ENCODE measurements at regions not wholly inside any gene's neighbourhood (a gene's known extent, or its start where the extent isn't known, plus 50 kb on each side); places are given as distances from the start of the nearest gene placed in this dataset.

DNA sequence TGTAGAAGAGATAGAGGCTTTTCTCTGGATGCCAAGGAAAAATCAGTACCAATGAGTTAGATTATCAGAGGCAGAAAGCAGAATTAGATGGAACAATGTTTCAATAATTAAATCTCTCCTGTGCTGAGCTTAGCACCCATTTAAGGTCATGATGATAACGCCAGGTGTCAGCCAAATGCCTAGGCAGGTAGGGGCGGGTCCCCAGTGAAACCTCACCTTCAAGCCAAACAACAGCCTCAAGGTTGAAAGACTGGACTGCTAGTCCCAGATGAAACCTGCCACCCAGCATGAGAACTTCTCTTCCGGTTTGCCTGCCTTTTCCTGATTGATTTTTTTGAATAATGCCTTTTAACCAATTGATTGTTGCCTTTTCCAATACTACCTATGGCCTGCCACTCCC is 363.0 kb downstream of the PLOD2 start:
- no peak overlapping the region for H3K4me3 ChIP-seq (ENCODE audit: insufficient read depth, low read length)
- H3K9me3 ChIP-seq (ENCODE audit: low read depth, low read length): no peaks in the 10 kb centered on the region
- H3K4me1 ChIP-seq (ENCODE audit: insufficient read depth, low read length): no peaks in the 10 kb centered on the region
- TF ChIP-seq, protein P1, sequence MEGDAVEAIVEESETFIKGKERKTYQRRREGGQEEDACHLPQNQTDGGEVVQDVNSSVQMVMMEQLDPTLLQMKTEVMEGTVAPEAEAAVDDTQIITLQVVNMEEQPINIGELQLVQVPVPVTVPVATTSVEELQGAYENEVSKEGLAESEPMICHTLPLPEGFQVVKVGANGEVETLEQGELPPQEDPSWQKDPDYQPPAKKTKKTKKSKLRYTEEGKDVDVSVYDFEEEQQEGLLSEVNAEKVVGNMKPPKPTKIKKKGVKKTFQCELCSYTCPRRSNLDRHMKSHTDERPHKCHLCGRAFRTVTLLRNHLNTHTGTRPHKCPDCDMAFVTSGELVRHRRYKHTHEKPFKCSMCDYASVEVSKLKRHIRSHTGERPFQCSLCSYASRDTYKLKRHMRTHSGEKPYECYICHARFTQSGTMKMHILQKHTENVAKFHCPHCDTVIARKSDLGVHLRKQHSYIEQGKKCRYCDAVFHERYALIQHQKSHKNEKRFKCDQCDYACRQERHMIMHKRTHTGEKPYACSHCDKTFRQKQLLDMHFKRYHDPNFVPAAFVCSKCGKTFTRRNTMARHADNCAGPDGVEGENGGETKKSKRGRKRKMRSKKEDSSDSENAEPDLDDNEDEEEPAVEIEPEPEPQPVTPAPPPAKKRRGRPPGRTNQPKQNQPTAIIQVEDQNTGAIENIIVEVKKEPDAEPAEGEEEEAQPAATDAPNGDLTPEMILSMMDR (IDR thresholded peaks at IDR 0.05; ENCODE audit: extremely low read depth, low read depth, low read length): no peak
- no peaks in the 10 kb centered on the region for H3K79me2 ChIP-seq (ENCODE audit: insufficient read depth, low read length)
- H3K36me3 ChIP-seq (ENCODE audit: insufficient read depth, low read length): no peaks in the 10 kb centered on the region
- H4K20me1 ChIP-seq (ENCODE audit: insufficient read depth, low read length): no peaks in the 10 kb centered on the region
- H2AFZ ChIP-seq (ENCODE audit: low read length): no peak overlapping the region
- no peak overlapping the region for H3K27ac ChIP-seq (ENCODE audit: low read depth, low read length)
- H3K4me2 ChIP-seq (ENCODE audit: insufficient read depth, low read length): no peak overlapping the region
- no peak for DNase-seq (ENCODE audit: insufficient read length, low spot score, missing footprints)
- H3K27me3 ChIP-seq (ENCODE audit: insufficient read depth, low read length): peaks cover 3% of the 10 kb centered on the region

DNA sequence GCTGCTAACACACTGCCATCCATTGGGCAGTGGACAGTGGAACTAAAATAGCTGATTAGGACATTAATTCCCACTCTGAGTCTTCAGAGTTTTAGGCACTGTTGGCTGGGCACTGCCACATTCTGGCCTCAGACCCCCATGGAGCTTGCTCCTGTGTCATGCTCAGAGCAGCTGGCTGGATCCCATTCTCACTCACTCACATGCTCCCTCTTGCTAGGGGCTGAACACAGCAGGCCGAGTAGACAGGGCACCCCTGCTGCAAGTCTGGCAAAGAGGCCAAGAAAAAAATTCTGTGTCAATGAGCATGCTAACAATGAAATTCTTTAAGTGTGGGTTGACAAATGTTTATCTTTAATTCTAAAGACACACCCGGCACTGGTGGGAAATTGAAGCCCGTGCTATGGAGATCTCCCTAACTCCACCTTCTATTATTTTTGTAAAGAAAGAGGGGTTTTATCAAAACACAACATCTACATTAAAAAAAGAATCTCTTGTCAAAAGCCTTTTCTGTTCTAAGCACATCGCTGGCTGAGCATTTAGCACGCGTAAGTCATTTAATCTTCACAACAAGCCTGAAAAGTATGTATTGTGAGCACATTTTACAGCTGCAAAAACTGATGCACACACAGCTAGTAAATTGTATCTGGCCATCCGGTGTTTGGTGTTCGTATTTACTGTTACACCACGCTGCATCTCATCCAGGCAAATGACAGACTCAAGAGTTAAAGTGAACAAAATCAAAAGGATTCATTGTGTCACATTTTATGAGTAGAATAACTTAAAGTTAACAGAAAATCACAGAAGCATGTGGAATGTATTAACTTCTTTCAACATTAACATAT is 362.1 kb downstream of the PLOD2 start:
- Histone ChIP-seq H2AFZ (ENCODE audit: low read length) (no peak overlapping the region), H3K9me3 (ENCODE audit: low read depth, low read length) (no peaks in the 10 kb centered on the region), H3K27ac (ENCODE audit: low read depth, low read length) (no peak overlapping the region), H3K27me3 (ENCODE audit: insufficient read depth, low read length) (peaks cover 3% of the 10 kb centered on the region), H3K4me2 (ENCODE audit: insufficient read depth, low read length) (no peak overlapping the region), H3K36me3 (ENCODE audit: insufficient read depth, low read length) (no peaks in the 10 kb centered on the region), H4K20me1 (ENCODE audit: insufficient read depth, low read length) (no peaks in the 10 kb centered on the region), H3K4me3 (ENCODE audit: insufficient read depth, low read length) (no peak overlapping the region), H3K4me1 (ENCODE audit: insufficient read depth, low read length) (no peaks in the 10 kb centered on the region), H3K79me2 (ENCODE audit: insufficient read depth, low read length) (no peaks in the 10 kb centered on the region)
- DNase-seq (ENCODE audit: insufficient read length, low spot score, missing footprints): no peak
- TF ChIP-seq, protein P1 (IDR thresholded peaks at IDR 0.05; ENCODE audit: extremely low read depth, low read depth, low read length): no peak

DNA sequence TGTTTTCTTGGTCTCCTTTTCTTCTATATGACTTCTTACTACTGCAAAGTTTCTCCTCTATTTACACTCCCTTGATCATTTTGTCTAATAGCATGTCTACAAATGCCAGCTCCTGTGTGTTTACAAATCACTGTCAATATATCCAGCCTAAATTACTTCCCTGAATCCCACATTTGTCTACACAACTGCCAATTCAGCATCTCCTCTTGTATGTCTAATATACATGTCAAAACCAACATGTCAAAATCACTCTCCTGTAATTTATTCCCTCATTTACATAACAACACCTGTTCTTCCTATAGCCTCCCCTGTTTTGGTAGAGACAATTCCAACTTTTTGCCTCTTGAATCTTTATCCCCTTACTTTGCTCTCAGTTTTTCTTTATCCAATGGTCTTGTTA is 359.3 kb downstream of the PLOD2 start:
- Histone ChIP-seq H2AFZ (ENCODE audit: low read length) (no peak overlapping the region), H3K27ac (ENCODE audit: low read depth, low read length) (no peak overlapping the region), H3K4me3 (ENCODE audit: insufficient read depth, low read length) (no peak overlapping the region), H4K20me1 (ENCODE audit: insufficient read depth, low read length) (no peaks in the 10 kb centered on the region), H3K4me1 (ENCODE audit: insufficient read depth, low read length) (no peaks in the 10 kb centered on the region), H3K27me3 (ENCODE audit: insufficient read depth, low read length) (peaks cover 3% of the 10 kb centered on the region), H3K9me3 (ENCODE audit: low read depth, low read length) (no peaks in the 10 kb centered on the region), H3K79me2 (ENCODE audit: insufficient read depth, low read length) (no peaks in the 10 kb centered on the region), H3K36me3 (ENCODE audit: insufficient read depth, low read length) (no peaks in the 10 kb centered on the region), H3K4me2 (ENCODE audit: insufficient read depth, low read length) (no peak overlapping the region)
- TF ChIP-seq, protein P1 (IDR thresholded peaks at IDR 0.05; ENCODE audit: extremely low read depth, low read depth, low read length): no peak
- no peak for DNase-seq (ENCODE audit: insufficient read length, low spot score, missing footprints)

DNA sequence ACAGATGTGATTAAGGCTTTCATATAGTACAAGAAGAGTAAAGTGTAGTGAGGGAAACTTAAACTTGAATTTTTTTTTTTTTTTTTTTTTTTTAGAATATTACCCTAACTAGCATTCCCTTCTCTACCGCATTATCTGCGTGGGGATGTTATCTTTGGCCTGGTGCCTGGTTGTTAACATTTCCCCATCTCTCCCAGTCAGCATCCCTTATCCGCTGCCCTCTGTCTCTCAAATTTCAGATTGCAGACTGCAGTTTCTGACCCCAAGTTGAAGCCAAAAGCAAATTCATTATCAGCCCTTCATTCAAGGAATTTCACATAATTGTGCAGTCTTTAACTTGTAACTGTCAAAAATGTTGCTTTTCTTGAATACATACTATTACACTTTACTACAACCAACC is 353.0 kb downstream of the PLOD2 start:
- no peak overlapping the region for H3K4me2 ChIP-seq (ENCODE audit: insufficient read depth, low read length)
- TF ChIP-seq, protein P1 (IDR thresholded peaks at IDR 0.05; ENCODE audit: extremely low read depth, low read depth, low read length): peak; percentile 41
- no peaks in the 10 kb centered on the region for H3K79me2 ChIP-seq (ENCODE audit: insufficient read depth, low read length)
- no peaks in the 10 kb centered on the region for H4K20me1 ChIP-seq (ENCODE audit: insufficient read depth, low read length)
- H2AFZ ChIP-seq (ENCODE audit: low read length): no peak overlapping the region
- no peaks in the 10 kb centered on the region for H3K9me3 ChIP-seq (ENCODE audit: low read depth, low read length)
- H3K27ac ChIP-seq (ENCODE audit: low read depth, low read length): no peak overlapping the region
- DNase-seq (ENCODE audit: insufficient read length, low spot score, missing footprints): no peak
- H3K36me3 ChIP-seq (ENCODE audit: insufficient read depth, low read length): no peaks in the 10 kb centered on the region
- no peak overlapping the region for H3K4me3 ChIP-seq (ENCODE audit: insufficient read depth, low read length)
- H3K27me3 ChIP-seq (ENCODE audit: insufficient read depth, low read length): no peaks in the 10 kb centered on the region
- H3K4me1 ChIP-seq (ENCODE audit: insufficient read depth, low read length): no peaks in the 10 kb centered on the region

Measured in osteoblast (primary cell).